Astrocyte of the spinal cord (primary cell): ENCODE measurements at regions not wholly inside any gene's neighbourhood (a gene's known extent, or its start where the extent isn't known, plus 50 kb on each side); places are given as distances from the start of the nearest gene placed in this dataset.

ENCODE experiments used
- DNase-seq: peaks from one replicate; pipeline ENCODE4 v3.0.0; 2011; ENCODE audit warnings: low read depth, low spot score
- H3K4me3 ChIP-seq: 2 replicates; pipeline ENCODE4 v1.5.1; 2011; ENCODE audit warnings: low read depth, mild to moderate bottlenecking, low read length, moderate library complexity
- in situ Hi-C: cut with HindIII; loops from 2 replicates; pipeline ENCODE4 v1.10.0; 2017; ENCODE audit warnings: low sequenced_read_pairs
- TF ChIP-seq, protein P1 (sequence below): IDR thresholded peaks from 2 replicates; pipeline ENCODE4 v1.5.1; 2012; ENCODE audit warnings: low read depth, mild to moderate bottlenecking, low read length, inconsistent platforms

GRCh38 chr2:10498525-10499274, 50.6 kb upstream of the ODC1 start:
- H3K4me3 ChIP-seq, result no peak overlapping the region
- TF ChIP-seq, protein P1, sequence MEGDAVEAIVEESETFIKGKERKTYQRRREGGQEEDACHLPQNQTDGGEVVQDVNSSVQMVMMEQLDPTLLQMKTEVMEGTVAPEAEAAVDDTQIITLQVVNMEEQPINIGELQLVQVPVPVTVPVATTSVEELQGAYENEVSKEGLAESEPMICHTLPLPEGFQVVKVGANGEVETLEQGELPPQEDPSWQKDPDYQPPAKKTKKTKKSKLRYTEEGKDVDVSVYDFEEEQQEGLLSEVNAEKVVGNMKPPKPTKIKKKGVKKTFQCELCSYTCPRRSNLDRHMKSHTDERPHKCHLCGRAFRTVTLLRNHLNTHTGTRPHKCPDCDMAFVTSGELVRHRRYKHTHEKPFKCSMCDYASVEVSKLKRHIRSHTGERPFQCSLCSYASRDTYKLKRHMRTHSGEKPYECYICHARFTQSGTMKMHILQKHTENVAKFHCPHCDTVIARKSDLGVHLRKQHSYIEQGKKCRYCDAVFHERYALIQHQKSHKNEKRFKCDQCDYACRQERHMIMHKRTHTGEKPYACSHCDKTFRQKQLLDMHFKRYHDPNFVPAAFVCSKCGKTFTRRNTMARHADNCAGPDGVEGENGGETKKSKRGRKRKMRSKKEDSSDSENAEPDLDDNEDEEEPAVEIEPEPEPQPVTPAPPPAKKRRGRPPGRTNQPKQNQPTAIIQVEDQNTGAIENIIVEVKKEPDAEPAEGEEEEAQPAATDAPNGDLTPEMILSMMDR, result no peak
- in situ Hi-C loops, result no loop called here
- DNase-seq, result no peak
